IMR-90 (cell line): ENCODE measurements at regions not wholly inside any gene's neighbourhood (a gene's known extent, or its start where the extent isn't known, plus 50 kb on each side); places are given as distances from the start of the nearest gene placed in this dataset.

ENCODE experiments used
- BHLHE40 ChIP-seq: fragments of 150-350 bp; IDR thresholded peaks from 2 replicates; pipeline ENCODE4 v1.6.1; 2016; ENCODE audit warnings: mild to moderate bottlenecking, low read depth, low read length
- CEBPB ChIP-seq: IDR thresholded peaks from 2 replicates; pipeline ENCODE4 v1.6.1; 2012; ENCODE audit warnings: low read depth, low read length, improper control_type of control experiment
- CHD1 ChIP-seq: IDR thresholded peaks from 2 replicates; pipeline ENCODE4 v1.6.1; 2012; ENCODE audit warnings: low read depth, low read length, improper control_type of control experiment
- MXI1 ChIP-seq: IDR thresholded peaks from 2 replicates; pipeline ENCODE4 v1.6.1; 2012; ENCODE audit warnings: low read depth, mild to moderate bottlenecking, low read length, moderate library complexity, borderline replicate concordance
- POLR2A ChIP-seq: IDR thresholded peaks from 2 replicates; pipeline ENCODE4 v1.6.1; 2012; ENCODE audit warnings: mild to moderate bottlenecking, low read depth, low read length
- RAD21 ChIP-seq: IDR thresholded peaks from 2 replicates; pipeline ENCODE4 v1.6.1; 2012; ENCODE audit warnings: low read length, improper control_type of control experiment
- RCOR1 ChIP-seq: IDR thresholded peaks from 2 replicates; pipeline ENCODE4 v1.6.1; 2012; ENCODE audit warnings: mild to moderate bottlenecking, low read length, improper control_type of control experiment; ENCODE audit not compliant: insufficient replicate concordance
- RFX5 ChIP-seq: IDR thresholded peaks from 2 replicates; pipeline ENCODE4 v1.8.0; 2012; ENCODE audit warnings: low read depth, mild to moderate bottlenecking, low read length, moderate library complexity
- SMC3 ChIP-seq: fragments of 150-350 bp; IDR thresholded peaks from 2 replicates; pipeline ENCODE4 v1.6.1; 2016; ENCODE audit warnings: low read depth, mild to moderate bottlenecking, antibody characterized with exemption, low read length, moderate library complexity
- TF ChIP-seq, protein P1 (sequence below): conservative IDR thresholded peaks from 2 replicates; pipeline ENCODE4 v1.5.1; 2012; ENCODE audit warnings: mild to moderate bottlenecking, low read depth, low read length, improper control_type of control experiment
- TF ChIP-seq, protein P2 (sequence below): fragments of 150-350 bp; IDR thresholded peaks from 2 replicates; pipeline ENCODE4 v1.6.1; 2017; ENCODE audit warnings: mild to moderate bottlenecking, antibody characterized with exemption, low read length, low read depth

DNA sequence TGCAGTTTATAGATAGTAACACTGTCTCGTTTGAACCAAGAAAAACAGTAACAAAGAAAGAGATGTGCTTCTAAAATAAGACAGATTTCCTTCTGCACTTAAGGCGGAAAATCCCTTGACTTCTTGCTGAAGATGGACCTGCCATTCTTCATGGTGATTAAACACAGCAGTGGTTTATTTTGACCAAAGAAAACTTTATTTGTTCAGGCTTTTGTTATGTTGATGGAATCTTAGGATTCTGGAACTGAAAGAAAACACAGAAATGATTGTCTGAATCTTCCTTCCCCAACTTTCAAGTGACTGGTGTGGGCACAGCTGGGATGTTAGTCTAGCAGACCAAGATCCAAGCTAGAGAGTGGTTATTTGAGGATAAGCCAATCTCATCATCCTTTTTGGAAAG is 72.2 kb downstream of the DACT1 start:
- TF ChIP-seq, protein P1, sequence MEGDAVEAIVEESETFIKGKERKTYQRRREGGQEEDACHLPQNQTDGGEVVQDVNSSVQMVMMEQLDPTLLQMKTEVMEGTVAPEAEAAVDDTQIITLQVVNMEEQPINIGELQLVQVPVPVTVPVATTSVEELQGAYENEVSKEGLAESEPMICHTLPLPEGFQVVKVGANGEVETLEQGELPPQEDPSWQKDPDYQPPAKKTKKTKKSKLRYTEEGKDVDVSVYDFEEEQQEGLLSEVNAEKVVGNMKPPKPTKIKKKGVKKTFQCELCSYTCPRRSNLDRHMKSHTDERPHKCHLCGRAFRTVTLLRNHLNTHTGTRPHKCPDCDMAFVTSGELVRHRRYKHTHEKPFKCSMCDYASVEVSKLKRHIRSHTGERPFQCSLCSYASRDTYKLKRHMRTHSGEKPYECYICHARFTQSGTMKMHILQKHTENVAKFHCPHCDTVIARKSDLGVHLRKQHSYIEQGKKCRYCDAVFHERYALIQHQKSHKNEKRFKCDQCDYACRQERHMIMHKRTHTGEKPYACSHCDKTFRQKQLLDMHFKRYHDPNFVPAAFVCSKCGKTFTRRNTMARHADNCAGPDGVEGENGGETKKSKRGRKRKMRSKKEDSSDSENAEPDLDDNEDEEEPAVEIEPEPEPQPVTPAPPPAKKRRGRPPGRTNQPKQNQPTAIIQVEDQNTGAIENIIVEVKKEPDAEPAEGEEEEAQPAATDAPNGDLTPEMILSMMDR: no peak
- TF ChIP-seq, protein P2, sequence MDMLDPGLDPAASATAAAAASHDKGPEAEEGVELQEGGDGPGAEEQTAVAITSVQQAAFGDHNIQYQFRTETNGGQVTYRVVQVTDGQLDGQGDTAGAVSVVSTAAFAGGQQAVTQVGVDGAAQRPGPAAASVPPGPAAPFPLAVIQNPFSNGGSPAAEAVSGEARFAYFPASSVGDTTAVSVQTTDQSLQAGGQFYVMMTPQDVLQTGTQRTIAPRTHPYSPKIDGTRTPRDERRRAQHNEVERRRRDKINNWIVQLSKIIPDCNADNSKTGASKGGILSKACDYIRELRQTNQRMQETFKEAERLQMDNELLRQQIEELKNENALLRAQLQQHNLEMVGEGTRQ: no peak
- TF ChIP-seq POLR2A (no peak), RCOR1 (no peak), SMC3 (no peak), RFX5 (no peak), BHLHE40 (no peak), CEBPB (no peak), RAD21 (no peak), CHD1 (no peak), MXI1 (no peak)
